ENCODE measurements at regions not wholly inside any gene's neighbourhood (a gene's known extent, or its start where the extent isn't known, plus 50 kb on each side); places are given as distances from the start of the nearest gene placed in this dataset.
"Not testable (repeated sequence)": the region's sequence is repeated elsewhere in the genome, so short reads cannot be mapped to it uniquely, and the experiment has no call there.

DNA sequence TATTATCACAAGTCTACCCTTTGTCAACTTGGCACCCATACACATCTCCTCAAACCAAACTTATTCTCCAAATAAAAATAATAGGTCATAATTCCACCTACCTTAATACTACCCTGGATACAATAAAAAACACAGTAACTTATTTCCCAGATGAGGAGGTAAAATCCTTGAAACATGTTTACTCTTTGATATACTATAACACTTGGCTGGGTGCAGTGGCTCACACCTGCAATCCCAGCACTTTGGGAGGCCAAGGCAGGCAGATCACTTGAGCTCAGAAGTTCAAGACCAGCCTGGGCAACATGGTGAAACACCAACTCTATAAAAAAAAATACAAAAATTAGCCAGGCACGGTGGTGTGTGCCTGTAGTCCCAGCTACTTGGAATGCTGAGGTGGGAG, 54.4 kb upstream of the PRSS3 start:
- DNase-seq, result not testable (repeated sequence)

DNA sequence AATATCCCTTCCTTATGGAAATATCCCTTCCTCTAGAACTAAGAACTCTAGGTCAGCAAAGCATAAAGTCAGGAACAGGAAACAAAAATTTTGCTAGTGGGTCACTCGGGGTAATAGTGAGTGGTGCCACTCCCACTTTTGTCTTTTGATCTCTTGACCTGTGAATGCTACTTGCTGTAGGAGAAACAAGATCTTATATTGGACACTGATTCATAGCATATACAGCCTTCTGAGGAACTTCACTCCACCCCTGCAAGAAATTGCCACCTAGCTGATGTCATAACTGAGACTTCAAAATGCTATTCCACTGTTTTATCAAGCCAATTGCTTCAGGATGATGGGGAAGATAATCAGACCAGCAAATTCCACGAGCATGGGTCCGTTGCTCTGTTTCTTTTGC, 53.3 kb upstream of the PRSS3 start:
- DNase-seq, result no peak

DNA sequence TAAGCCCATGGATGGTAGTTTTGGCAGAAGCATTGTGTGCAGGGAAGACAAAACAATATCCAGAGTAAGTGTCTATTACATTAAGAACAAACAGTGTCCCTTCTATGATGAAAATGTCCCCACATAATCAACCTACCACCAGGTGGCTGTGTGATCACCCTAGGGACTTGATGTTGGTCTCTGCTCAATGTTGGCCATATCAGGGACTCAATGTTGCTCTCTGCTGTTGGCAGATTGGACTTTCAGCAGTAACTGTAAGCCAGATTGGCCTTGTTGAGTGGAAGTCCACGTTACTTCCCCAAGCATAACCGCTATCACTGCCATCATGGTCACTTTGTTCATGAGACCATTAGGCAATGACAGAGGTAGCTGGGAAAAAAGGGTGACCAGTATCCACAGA, 52.8 kb upstream of the PRSS3 start:
- no peak for DNase-seq
